GM19467 (cell line): ENCODE measurements at regions not wholly inside any gene's neighbourhood (a gene's known extent, or its start where the extent isn't known, plus 50 kb on each side); places are given as distances from the start of the nearest gene placed in this dataset.

Source experiments
- ATAC-seq: cut with Tn5 transposase; IDR thresholded peaks from one replicate; pipeline ENCODE4 v1.9.1; 2021; ENCODE audit warnings: mild to moderate bottlenecking, moderate library complexity; ENCODE audit not compliant: unreplicated experiment

- no peak for ATAC-seq
Observed at GRCh38 chr9:79280691-79281090, 291.1 kb upstream of the TLE4 start.

- no peak for ATAC-seq
Observed at GRCh38 chr9:79284081-79284480, 287.7 kb upstream of the TLE4 start.

- no peak for ATAC-seq
Observed at GRCh38 chr9:79286992-79287707, 284.6 kb upstream of the TLE4 start.

GRCh38 chr9:79287708-79288290, 284.0 kb upstream of the TLE4 start:
- ATAC-seq: no peak

- ATAC-seq: no peak
Observed at GRCh38 chr9:79289856-79290255, 281.9 kb upstream of the TLE4 start.

GRCh38 chr9:79292731-79293280, 279.0 kb upstream of the TLE4 start:
- ATAC-seq: no peak

GRCh38 chr9:79300068-79300467, 271.7 kb upstream of the TLE4 start:
- no peak for ATAC-seq

- no peak for ATAC-seq
Observed at GRCh38 chr9:79301085-79301484, 270.7 kb upstream of the TLE4 start.

- no peak for ATAC-seq
Observed at GRCh38 chr9:79301551-79302391, 270.0 kb upstream of the TLE4 start.

GRCh38 chr9:79302569-79302968, 269.2 kb upstream of the TLE4 start:
- no peak for ATAC-seq

- ATAC-seq: no peak
Observed at GRCh38 chr9:79308012-79308411, 263.8 kb upstream of the TLE4 start.

GRCh38 chr9:79312686-79313421, 258.9 kb upstream of the TLE4 start:
- ATAC-seq: no peak

GRCh38 chr9:79325501-79325900, 246.3 kb upstream of the TLE4 start:
- no peak for ATAC-seq

GRCh38 chr9:79329861-79330260, 241.9 kb upstream of the TLE4 start:
- no peak for ATAC-seq

- ATAC-seq: no peak
Observed at GRCh38 chr9:79334001-79334400, 237.8 kb upstream of the TLE4 start.

- no peak for ATAC-seq
Observed at GRCh38 chr9:79334711-79335110, 237.1 kb upstream of the TLE4 start.

- no peak for ATAC-seq
Observed at GRCh38 chr9:79335987-79336386, 235.8 kb upstream of the TLE4 start.

GRCh38 chr9:79341561-79341960, 230.2 kb upstream of the TLE4 start:
- no peak for ATAC-seq

GRCh38 chr9:79346350-79347020, 225.3 kb upstream of the TLE4 start:
- no peak for ATAC-seq

GRCh38 chr9:79352322-79352721, 219.4 kb upstream of the TLE4 start:
- ATAC-seq: no peak
